GM19239 (cell line): ENCODE measurements at regions not wholly inside any gene's neighbourhood (a gene's known extent, or its start where the extent isn't known, plus 50 kb on each side); places are given as distances from the start of the nearest gene placed in this dataset.

Experiments used
- DNase-seq: peaks from one replicate; pipeline ENCODE4 v3.0.0; 2011; ENCODE audit warnings: low spot score; ENCODE audit not compliant: insufficient read length
- FAIRE-seq: peaks from 2 replicates; lab custom pipeline; 2011; peaks lifted over from hg19 to GRCh38; lab: Jason Lieb, UNC

DNA sequence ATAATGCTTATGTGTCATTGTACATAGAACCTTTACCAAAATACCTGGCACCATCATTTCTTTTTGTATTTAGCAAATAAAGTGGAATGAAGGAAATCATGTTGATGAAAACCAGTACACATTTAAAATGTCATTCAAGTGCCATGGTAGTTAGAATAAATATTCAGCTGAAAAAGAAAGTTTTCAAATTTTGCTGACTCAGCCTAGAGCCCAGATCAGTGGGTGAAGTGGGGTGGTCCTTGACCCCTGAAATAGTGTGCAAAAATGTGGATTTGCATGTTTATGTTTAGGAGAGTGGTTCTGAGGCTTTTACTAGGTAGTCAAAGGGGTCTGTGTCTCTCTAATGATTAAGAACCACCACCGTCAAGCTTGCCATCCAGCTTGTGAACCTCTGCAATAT is 418.7 kb downstream of the ETNK1 start:
- DNase-seq (no peak), FAIRE-seq (no peak)

DNA sequence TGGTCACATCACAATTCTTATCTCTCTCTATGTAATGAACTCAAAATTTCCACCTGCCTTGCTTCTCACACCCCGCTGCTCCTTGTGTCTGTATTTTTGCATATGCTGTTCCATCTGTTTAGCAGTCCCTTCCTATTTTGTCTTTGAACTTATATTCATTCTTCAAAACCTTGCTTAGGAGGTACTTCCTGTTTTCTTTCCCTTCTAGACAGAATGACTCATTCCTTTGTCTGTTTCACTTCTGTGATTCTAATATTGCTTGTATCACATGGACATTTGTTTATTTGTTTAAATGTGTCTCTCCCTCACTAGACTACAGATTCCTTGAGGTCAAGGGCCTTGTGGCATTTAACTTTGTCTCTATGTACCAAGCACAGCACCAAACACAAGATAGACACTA is 424.2 kb downstream of the ETNK1 start:
- DNase-seq: no peak
- no peak for FAIRE-seq

DNA sequence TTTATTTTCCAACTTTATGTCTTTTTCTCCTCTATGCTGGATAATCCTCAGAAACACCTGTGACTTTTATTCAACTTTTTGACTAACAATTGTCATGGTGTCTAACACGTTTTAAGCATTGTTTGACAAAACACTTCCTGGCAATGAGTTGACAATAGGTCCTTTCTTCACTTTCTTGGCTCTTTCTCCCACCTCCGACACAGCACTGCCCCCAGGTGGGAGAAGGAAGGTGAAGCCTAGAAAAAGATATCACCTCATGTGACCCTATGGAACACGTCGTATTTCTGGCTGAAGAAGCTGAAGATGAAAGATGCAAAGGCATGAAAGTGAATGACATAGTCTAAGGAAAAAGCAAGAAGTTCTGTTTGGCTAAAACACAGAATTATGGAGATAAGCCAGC is 430.0 kb downstream of the ETNK1 start:
- FAIRE-seq: no peak
- no peak for DNase-seq

DNA sequence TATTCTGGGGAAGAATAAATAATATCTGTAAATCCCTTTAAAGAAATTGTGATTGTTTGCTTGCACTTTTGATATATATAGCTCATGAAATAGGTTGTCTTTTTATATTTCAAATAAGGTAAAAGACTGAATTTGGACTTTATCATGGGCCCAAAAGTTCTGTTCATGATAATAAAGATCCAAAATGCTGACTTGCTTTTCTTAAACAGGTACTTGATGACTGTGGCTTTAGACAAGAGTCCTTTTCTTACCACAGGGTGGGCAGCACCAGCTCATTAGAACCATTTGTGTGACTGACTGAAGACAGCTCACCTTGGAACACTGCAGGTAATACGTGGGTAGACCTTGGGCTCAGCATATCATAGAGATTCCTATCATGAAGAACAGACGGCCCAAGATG is 432.6 kb downstream of the ETNK1 start:
- DNase-seq (no peak), FAIRE-seq (no peak)

DNA sequence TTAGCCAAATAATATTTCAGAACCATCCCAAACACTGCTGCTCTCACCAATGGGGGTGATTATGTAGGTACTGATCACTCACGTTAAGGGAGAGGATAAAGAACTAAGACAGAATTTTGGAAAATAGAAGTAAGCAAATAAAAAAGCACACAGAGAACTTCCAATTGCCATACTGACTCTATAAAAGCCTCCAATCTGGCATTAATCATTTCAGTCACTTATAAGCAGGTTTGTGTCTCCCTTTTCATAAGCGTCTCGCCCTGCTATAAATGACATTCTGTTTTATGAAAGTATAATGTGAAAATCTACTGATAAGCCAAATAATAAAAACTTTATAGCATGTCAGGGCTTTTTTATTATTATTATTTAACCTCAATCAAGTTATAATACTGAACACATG is 435.2 kb downstream of the ETNK1 start:
- DNase-seq (no peak), FAIRE-seq (no peak)

DNA sequence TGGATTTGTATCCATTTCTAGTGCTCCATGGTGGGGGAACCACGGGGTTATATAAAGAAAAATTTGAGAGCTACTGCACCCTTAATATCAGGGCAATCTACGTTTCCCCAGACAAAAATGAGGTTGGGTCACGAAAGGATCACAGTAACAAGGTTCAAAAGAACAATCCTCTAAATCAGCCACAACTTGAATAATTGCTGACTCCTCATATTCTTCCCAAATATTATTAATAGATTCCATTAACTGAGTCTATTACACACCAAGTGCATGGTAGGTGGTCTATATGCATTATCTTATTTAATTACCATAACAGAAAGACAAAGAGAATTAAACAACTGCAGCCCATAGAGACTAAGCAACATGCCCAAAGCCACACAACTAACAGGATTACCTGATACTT is 438.2 kb downstream of the ETNK1 start:
- no peak for DNase-seq
- FAIRE-seq: no peak

DNA sequence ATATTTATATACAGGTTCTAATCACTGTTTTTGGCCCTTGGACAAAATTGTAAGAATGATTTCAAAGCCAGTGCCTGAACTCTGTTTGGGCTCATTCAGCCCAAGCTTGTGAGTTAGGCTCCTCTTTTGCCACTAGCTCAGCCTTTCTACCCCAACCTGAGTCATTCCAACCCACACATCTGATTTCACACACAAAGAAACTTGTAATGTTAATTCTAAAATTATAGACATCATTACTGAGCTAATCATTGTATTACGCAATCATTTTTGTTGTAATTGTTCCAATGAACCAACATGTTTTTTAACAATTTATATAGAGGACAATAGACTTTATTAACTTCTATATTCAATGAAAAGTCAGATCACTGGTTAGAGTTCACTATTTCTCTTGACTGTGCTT is 441.1 kb downstream of the ETNK1 start:
- DNase-seq (no peak), FAIRE-seq (no peak)

DNA sequence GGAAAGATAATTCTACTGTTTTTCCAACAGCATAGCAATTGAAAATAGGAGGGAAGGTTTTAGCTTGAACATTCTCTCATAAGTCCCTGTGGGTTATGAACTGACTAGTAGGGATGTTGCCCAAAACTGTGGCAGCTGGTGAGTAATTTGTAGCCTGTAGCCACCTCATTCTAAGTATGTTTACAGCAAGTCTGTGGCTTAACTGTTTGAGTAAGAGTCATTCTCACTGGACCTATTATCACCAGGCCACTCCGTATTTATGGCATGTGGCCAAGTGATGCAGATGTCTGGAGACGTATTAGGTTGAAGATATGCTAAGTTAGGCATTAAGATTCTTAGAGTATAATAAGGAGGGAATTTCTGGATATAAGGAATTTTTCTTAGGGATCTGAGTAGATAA is 458.3 kb downstream of the ETNK1 start:
- FAIRE-seq (no peak), DNase-seq (no peak)

DNA sequence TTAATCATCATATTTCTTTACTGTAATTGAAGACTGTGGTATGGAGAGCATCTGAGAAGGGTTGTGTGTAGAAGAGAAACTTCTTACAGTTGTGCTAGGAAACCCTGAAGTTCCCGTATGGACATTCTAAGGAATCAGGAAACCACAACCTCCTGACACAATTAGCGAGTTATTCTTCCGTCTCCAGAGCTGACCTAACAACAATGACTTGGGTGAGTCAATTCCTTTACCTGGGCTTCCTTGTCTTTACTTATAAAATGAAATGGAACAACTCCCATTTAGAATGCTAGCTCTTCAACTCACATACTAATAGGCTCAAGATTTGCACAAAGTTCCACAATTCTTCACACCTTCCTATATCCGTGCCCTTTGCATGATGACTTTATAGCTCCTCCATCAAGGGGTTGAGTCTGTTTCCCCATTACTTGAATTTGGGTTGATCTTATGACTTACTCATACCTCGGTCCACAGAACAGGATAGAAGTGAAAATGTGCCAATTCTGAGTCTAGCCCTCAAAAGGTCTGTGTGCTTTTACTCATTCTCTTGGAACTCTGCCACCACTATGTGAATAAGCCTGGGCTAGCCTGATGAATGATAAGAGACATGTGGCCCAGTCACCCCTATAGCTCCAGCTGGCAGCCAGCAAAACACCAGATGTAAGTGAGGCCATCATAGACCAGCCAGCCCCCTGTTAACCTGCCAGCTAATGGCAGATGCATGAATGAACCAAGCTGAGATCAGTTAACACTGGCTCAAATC is 459.4 kb downstream of the ETNK1 start:
- no peak for DNase-seq
- no peak for FAIRE-seq

DNA sequence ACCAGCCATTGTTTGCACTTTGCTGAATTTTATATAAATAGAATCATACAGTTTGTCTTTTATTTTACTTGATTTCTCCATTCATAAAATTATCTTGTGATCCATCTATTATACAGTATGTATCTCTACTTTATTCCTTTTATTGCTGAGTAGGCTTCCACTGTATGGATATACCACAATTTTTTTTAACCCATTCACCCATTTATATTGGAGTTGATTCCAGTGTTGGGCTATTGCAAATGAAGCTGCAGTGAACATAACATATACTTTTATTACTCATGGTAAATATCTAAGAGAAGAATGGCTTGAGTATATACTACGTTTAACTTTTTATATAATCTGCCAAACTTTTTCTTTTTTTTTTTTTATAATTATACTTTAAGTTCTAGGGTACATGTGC is 463.6 kb downstream of the ETNK1 start:
- DNase-seq: no peak

DNA sequence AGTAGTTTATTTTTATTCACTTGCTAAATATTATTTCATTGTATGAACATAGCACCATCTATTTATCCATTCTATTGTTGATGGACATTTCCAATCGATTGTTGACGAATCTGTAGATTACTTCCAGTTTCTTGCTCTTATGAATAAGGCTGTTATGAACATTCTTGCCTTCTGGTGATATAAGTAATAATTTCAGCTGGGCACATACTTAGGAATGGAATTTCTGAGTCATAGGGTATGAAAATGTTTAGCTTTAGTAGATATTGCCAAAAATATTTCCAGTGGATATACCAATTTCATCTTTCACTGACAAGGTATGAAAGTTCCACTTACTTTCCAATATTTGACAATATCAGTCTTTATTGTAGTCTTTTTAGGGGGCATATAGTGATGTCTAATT is 468.5 kb downstream of the ETNK1 start:
- no peak for FAIRE-seq
- no peak for DNase-seq

More for the DNA sequence above, 463.6 kb downstream of the ETNK1 start:
- FAIRE-seq: no peak

DNA sequence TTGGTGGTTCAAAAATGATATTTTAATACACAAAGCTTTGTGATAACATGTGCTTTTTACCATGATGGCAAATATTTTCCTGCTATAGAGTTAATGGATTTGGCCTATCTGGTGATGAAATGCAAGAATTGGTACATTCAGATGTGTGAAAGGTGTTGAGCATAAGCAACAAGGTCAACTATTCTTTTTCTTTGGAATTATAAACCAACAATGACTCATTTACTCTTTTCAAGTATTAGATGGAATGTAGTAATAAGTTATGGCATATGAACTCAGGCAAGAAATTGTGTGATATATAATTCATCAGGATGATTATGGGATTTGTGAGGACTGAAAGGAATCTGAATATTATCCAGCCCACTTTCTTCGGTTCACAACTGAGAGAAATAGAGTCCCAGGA is 471.4 kb downstream of the ETNK1 start:
- no peak for DNase-seq
- no peak for FAIRE-seq

DNA sequence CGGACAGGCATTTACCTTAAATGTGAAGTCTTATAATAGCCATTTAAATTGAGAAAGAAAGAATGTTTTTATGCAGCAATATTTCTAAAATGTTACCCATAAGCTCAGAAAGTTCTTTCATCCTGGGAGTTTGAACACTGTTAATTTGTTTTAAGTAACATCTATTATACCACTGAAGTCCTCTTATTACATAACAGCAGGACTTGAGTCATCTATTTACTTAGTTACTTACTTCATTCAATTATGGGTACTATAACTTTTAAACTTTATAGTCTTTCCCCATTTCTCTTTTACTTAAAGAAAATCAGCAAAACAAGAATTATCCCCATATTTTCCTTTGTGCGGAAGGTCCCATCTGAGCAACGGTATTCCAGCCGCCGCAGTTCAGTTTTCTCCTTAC is 473.1 kb downstream of the ETNK1 start:
- DNase-seq: no peak

DNA sequence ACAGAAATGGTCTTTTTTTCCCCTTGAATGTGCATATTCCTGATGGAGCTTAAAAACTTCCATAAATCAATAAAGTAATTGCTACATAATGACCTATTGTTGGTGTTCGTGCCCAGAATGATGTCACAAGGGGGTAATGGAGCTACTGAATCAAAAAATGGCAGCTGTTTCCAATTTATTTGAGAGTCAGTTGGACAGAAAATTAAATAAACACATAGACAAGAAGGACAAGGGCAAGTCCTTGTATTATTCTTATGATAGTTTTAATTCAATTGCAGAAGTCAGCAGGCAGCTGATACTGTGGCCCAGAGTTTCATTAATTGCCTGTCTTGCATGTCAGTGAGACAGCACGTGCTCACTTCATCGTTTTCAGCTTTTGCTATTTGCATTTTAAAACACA is 473.5 kb downstream of the ETNK1 start:
- FAIRE-seq (no peak), DNase-seq (no peak)

More for the DNA sequence above, 473.1 kb downstream of the ETNK1 start:
- FAIRE-seq: no peak

DNA sequence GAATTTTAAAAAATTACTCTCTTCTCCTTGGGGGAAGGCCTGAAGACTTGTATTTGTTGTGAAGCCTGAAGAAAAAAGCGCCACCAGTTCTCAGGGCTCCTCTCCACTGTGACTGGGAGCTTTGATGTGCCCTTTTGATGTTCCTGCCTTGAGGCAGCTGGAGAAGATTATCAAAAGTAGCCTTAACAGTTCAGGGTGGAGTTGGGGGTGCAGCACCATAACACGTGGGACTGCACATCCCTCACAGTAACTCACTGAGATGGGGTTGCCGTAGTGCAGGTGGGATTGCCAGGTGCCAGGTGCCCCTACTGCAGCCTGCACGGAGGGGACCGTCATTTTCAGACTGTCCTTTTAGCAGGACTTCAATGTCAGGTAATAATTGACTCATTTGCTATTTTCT is 474.1 kb downstream of the ETNK1 start:
- DNase-seq (no peak), FAIRE-seq (no peak)

DNA sequence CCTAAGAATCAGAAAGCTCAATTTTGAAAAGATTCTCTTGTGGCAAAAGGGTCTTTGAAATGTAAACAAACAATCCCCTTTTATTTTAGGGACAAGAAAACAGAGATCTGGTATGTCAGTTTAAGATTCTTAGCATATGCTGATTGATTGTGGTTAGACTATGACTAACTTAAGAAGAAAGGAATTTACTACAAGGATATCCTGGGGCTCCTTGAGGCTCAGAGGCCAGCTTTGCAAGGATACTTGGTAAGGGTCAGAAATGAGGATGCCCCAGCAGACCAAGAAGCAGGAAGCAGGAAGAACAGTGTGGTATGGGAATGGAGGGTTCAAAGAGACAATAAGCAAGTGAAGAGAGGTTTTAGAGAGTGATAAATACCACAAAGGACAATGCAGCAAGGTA is 474.6 kb downstream of the ETNK1 start:
- FAIRE-seq (no peak), DNase-seq (no peak)

DNA sequence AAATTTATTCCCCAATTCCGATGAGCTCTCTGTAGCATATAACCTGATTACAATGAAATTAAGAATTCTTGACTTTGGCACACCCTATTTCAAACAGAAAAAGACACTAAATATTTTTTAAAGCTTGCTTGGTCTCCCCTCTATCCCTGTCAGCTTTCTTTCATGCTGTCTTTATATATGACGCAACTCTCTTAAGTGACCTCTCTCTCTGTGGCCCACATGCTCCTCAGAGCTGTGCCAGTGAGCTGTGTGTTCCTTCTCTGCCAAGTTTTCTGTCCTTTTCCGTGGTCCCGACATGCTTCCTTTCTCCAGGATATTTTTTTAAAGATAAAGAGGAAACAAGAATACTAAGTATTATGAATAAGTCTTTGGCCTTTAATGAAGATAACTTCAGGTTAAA is 484.0 kb downstream of the ETNK1 start:
- no peak for FAIRE-seq
- no peak for DNase-seq

DNA sequence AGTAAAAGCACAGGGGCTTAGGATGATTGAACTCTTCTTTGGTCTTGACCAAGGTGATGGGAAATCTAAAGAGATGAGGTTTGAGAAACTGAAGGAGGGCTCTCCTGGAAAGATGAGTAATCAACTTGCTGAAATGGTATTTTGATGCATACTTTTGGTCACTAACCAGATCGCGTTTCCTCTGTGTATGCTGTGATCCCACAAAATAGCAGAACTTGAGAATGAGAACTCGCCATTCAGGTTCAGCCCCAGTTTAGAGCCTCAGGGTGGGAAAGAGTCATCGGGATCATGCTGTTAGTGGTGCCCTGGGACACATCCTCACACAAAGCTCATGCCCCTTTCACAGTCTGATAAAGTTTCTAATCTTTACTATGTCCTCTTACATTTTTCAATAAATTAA is 488.8 kb downstream of the ETNK1 start:
- no peak for FAIRE-seq
- no peak for DNase-seq

DNA sequence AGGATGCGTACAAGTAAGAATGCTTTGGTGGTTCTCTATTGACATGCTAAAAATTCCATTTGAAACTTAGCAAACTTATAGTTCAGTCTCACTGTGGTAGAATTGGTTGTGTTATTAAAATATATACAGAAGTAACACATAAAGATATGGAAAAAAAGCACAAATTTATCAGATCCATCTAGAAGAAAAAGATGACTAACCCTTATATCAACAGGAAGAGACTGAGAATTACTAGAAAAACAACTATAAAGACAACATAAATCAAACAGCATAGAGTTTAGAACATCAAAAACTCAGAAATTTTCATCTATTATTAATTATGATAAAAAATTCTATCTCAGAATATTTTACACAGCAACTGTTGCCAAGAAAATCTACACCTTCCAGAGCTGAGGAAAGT is 491.0 kb downstream of the ETNK1 start:
- no peak for DNase-seq
- FAIRE-seq: no peak

DNA sequence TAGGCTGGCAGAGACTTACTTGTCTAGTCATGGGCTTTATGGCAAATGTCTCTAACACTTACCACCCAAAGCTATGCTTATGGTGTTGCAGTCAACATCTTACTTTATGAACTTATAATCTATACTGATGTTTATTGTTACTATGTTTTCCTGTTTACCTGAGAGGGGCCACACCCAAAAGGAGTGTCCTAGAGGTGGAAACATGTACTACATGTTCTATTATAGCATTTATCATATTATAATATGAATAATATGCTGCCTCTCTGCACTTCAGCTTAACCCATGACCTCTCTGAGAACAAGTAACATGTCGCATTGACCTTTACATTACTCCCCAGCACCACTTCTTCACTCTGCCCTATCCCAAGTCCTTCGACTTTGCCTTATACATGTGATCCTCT is 501.8 kb downstream of the ETNK1 start:
- no peak for FAIRE-seq
- DNase-seq: no peak

DNA sequence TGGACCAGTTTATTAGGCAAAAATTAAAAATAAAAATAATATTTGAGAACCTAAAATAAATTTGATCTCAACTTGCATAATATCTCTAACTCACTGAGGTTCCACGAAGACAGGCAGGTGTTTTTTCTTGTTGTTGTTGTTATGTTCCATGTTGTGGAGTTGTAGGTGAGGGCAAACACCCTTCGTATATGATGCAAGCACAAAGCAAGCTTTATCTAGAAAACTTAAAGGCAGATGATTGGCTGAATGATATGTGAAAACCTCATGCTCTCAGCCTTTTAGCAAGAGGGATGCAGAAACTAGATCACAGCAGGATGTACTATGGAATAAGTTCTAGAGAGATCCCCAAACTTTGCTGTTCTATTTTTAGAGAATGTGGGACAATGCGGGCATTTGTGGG is 502.7 kb downstream of the ETNK1 start:
- FAIRE-seq: no peak
- DNase-seq: no peak

DNA sequence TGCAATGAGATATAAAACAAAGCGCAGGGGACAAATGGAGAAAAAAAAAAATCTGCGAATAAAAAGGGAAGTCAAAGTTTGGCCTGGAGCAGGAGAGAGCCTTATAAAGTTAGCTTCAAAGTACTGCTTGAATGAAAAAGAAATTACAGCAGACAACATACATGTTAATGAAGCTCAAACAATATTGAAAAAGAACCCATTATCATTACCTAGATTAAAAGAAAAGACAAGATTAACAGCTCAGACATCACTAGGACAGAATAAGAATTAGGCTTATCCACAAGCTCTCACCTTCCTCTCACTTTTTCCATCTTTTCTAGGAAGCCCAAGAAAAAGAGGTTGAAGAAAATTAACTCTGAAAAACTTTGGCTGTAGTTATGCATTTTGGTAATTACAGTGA is 503.5 kb downstream of the ETNK1 start:
- no peak for DNase-seq
- FAIRE-seq: no peak

DNA sequence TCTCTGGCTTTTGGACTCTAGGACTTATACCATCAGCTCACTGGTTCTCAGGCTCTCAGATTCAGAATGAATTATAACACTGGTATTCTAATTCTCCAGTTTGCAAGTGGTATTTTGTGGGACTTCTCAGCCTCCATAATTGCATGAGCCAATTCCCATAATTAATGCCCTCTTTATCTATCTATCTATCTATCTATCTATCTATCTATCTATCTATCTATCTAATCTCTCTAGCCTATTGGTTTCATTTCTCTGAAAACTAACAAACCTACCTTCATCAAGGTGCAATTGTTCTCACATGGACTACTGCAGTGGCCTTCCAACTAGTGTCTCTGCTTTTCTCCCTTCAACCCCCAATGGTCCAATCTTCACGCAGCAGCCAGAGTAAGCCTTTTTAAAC is 507.4 kb downstream of the ETNK1 start:
- no peak for FAIRE-seq
- DNase-seq: no peak
